HG02642 (cell line): ENCODE measurements at regions not wholly inside any gene's neighbourhood (a gene's known extent, or its start where the extent isn't known, plus 50 kb on each side); places are given as distances from the start of the nearest gene placed in this dataset.
"Not testable (repeated sequence)": the region's sequence is repeated elsewhere in the genome, so short reads cannot be mapped to it uniquely, and the experiment has no call there.

Experiments
- ATAC-seq: cut with Tn5 transposase; IDR thresholded peaks from one replicate; pipeline ENCODE4 v1.9.1; 2021; ENCODE audit warnings: mild to moderate bottlenecking; ENCODE audit not compliant: unreplicated experiment, poor library complexity

GRCh38 chr22:22296047-22296446 lies 51.5 kb downstream of the VPREB1 start:
- ATAC-seq = not testable (repeated sequence)

GRCh38 chr22:22297159-22297793 lies 52.7 kb downstream of the VPREB1 start:
- ATAC-seq = not testable (repeated sequence)

- peak; percentile 93 for ATAC-seq
These were observed 53.4 kb downstream of the VPREB1 start for GRCh38 chr22:22297794-22298653.

- not testable (repeated sequence) for ATAC-seq
These were observed 54.0 kb downstream of the VPREB1 start for GRCh38 chr22:22298654-22299009.

- ATAC-seq = not testable (repeated sequence)
These were observed 55.9 kb downstream of the VPREB1 start for GRCh38 chr22:22300511-22300910.

DNA sequence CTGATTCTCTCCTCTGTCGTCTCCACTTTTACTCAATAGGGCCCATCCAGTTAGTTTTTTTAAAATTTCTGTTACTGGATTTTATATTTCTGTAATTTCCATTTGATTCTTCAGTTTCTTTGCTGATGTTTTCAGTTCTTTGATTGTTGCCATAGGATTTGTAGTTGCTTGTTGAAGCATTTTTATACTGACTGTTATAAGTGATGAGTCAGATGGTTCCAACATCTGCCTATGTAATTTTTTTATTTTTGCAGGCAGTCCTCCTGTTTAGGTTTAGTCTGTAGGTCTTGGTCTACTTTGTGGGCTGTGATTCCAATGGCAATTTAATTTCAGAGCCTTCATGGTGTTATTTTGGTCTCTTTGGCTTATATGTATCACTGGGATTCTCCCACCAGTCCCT lies 56.4 kb downstream of the VPREB1 start:
- not testable (repeated sequence) for ATAC-seq

GRCh38 chr22:22316589-22316988 lies 72.0 kb downstream of the VPREB1 start:
- no peak for ATAC-seq

DNA sequence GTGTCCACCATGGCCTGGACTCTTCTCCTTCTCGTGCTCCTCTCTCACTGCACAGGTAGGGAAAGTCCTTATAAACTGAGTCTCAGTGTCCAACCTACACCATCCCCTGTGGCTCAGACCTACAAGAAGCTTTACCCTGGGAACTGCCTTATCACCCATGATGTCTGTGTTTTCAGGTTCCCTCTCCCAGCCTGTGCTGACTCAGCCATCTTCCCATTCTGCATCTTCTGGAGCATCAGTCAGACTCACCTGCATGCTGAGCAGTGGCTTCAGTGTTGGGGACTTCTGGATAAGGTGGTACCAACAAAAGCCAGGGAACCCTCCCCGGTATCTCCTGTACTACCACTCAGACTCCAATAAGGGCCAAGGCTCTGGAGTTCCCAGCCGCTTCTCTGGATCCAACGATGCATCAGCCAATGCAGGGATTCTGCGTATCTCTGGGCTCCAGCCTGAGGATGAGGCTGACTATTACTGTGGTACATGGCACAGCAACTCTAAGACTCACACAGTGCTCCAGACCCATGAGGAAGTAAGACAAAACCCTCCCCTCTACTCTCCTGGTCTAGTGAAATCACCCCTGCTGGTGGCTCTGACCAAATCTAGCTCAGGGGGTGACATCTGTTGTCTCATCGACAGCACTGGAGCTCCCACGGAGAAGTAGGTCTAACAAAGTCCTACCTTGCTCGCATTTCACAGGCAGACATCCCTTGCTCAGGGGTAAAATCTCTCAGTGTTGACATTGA lies 74.3 kb downstream of the VPREB1 start:
- ATAC-seq = no peak

DNA sequence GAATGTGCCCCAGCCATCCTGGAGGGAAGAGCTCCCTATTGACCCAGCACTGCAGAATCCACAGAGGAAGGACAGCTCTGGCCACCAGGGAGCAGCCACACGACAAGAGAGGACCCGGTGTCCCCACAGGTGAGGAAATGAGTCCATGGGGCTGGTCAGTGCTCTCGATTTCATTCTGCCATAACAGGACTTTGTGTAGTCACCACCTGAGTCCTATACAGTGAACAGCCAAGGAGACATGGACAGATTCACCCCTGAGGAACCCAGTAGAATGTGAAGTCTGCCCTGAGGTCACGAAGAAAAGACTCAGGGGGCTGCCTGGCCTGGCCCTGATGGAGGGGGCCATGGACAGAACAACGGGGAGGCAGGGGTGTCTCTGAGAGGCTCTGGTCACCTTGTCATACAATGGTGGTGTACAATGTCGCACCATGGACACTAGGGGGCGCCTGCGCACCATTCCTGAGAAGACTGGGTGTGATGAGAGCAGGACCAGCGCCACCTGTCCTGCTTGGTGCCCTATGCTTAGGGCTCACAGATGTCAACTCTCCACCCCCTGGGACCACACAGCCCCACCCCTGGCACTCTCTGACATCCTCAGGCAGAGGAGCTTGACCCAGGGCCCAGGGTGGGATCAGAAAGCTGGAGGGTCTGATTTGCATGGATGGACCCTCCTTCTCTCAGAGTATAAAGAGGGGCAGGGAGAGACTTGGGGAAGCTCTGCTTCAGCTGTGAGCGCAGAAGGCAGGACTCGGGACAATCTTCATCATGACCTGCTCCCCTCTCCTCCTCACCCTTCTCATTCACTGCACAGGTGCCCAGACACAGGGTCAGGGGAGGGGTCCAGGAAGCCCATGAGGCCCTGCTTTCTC lies 77.4 kb downstream of the VPREB1 start:
- peak; percentile 83 for ATAC-seq

GRCh38 chr22:22322792-22323191 lies 78.2 kb downstream of the VPREB1 start:
- no peak for ATAC-seq

GRCh38 chr22:22327723-22328122 lies 83.1 kb downstream of the VPREB1 start:
- no peak for ATAC-seq

DNA sequence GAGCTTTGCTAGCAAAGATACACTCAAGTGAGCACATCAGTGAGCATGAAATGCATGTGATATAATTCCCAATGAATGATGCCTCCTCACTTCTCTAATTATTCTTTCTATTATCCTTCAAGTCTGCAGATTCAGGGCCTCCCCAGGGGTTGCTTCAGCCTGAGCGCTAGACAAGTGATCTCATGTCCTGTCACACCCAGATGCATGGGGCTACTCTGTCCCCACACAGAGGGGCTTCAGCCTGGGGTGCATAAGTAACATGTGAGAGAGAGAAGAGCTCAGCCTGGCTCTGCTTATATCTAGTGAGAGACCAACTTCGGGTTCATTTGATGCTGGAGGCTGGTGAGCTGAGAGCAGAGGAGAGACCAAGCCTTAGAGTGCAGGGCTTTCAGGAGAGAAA lies 85.2 kb downstream of the VPREB1 start:
- no peak for ATAC-seq

DNA sequence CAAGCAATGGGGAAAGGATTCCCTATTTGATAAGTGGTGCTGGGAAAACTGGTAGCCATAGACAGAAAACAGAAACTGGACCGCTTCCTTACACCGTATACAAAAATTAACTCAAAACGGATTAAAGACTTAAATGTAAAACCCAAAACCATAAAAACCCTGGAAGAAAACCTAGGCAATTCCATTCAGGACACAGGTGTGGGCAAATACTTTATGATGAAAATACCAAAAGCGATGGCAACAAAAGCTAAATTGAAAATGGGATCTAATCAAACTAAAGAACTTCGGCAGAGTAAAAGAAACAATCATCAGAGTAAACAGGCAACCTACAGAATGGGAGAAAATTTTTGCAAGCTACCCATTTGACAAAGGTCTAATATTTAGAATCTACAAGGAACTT lies 91.1 kb downstream of the VPREB1 start:
- ATAC-seq = not testable (repeated sequence)

- ATAC-seq = not testable (repeated sequence)
These were observed 91.7 kb downstream of the VPREB1 start for GRCh38 chr22:22336333-22336732.

- ATAC-seq = not testable (repeated sequence)
These were observed 94.2 kb downstream of the VPREB1 start for GRCh38 chr22:22338778-22339177.

GRCh38 chr22:22341736-22342135 lies 97.2 kb downstream of the VPREB1 start:
- no peak for ATAC-seq

GRCh38 chr22:22342697-22343580 lies 98.4 kb downstream of the VPREB1 start:
- no peak for ATAC-seq

GRCh38 chr22:22343581-22344296 lies 99.2 kb downstream of the VPREB1 start:
- no peak for ATAC-seq

GRCh38 chr22:22344430-22344829 lies 99.8 kb downstream of the VPREB1 start:
- no peak for ATAC-seq
